ENCODE measurements at regions not wholly inside any gene's neighbourhood (a gene's known extent, or its start where the extent isn't known, plus 50 kb on each side); places are given as distances from the start of the nearest gene placed in this dataset.

DNA sequence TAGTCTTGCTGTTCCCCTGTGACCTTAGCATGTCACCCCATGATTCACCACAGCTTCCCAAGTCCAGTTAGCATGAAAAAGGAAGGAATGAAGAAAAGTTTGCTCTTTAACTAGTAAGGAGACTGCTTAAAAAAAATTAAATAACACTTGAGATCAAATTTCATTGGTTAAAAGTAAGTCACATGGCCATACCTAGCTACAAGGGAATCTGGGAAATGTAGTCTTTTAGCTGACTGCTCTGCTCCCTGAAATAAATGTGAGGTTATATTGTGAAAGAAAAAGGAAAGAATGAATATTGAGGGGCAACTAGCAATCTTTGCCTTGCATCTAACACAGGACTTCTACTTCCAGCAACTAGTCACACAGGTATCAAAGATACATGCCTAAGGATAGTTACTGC, 84.7 kb upstream of the LRRN1 start:
- Mint-ChIP-seq H3K4me1 (no peaks in the 10 kb centered on the region), H3K4me3 (no peak overlapping the region), H3K9me3 (peaks cover 3% of the 10 kb centered on the region), H3K36me3 (ENCODE audit: low read depth) (no peaks in the 10 kb centered on the region), H3K27me3 (ENCODE audit: low read depth) (no peaks in the 10 kb centered on the region), H3K27ac (ENCODE audit: unreplicated experiment) (no peak overlapping the region)
- no peak for DNase-seq (ENCODE audit: low read depth, low spot score)
- TF ChIP-seq, protein P1, sequence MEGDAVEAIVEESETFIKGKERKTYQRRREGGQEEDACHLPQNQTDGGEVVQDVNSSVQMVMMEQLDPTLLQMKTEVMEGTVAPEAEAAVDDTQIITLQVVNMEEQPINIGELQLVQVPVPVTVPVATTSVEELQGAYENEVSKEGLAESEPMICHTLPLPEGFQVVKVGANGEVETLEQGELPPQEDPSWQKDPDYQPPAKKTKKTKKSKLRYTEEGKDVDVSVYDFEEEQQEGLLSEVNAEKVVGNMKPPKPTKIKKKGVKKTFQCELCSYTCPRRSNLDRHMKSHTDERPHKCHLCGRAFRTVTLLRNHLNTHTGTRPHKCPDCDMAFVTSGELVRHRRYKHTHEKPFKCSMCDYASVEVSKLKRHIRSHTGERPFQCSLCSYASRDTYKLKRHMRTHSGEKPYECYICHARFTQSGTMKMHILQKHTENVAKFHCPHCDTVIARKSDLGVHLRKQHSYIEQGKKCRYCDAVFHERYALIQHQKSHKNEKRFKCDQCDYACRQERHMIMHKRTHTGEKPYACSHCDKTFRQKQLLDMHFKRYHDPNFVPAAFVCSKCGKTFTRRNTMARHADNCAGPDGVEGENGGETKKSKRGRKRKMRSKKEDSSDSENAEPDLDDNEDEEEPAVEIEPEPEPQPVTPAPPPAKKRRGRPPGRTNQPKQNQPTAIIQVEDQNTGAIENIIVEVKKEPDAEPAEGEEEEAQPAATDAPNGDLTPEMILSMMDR (conservative IDR thresholded peaks at IDR 0.05) = no peak

DNA sequence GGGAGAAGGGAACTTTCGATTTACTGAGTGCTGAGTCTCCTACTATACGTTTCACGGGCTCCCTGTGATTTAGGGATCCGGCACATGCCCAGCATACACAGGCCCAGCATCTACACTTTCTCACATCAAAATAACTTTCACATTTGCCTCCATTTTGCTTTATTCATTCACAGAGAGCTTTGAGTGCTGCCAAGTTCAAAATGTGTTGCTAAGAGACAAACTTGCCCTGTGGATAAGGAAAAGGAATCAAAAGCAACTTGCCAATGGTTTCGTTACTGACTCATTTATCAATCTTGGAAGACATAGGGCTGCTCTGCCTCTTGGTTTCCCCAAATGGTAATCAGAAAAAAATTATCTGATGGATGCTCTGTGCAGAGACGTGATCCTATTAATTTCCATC, 86.3 kb upstream of the LRRN1 start:
- Mint-ChIP-seq H3K27ac (ENCODE audit: unreplicated experiment) (no peak overlapping the region), H3K4me3 (no peak overlapping the region), H3K27me3 (ENCODE audit: low read depth) (no peaks in the 10 kb centered on the region), H3K4me1 (no peaks in the 10 kb centered on the region), H3K36me3 (ENCODE audit: low read depth) (no peaks in the 10 kb centered on the region), H3K9me3 (peaks cover 3% of the 10 kb centered on the region)
- no peak for DNase-seq (ENCODE audit: low read depth, low spot score)
- TF ChIP-seq, protein P1 (conservative IDR thresholded peaks at IDR 0.05) = no peak

DNA sequence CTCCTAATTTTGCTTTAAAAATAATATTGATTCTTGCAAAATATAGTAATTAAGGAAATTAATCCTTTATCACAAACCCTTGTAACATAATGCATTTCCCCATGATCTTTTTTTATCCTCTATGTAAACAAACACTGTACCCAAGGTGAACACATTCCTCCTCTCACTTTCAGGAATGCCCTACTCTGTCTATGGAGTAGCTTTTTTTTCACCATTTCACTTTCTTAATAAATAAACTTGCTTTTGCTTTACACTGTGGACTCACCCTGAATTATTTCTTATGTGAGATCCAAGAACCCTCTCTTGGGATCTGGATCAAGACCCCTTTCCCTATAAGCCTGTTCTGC, 90.5 kb upstream of the LRRN1 start:
- H3K4me3 Mint-ChIP-seq = no peak overlapping the region

DNA sequence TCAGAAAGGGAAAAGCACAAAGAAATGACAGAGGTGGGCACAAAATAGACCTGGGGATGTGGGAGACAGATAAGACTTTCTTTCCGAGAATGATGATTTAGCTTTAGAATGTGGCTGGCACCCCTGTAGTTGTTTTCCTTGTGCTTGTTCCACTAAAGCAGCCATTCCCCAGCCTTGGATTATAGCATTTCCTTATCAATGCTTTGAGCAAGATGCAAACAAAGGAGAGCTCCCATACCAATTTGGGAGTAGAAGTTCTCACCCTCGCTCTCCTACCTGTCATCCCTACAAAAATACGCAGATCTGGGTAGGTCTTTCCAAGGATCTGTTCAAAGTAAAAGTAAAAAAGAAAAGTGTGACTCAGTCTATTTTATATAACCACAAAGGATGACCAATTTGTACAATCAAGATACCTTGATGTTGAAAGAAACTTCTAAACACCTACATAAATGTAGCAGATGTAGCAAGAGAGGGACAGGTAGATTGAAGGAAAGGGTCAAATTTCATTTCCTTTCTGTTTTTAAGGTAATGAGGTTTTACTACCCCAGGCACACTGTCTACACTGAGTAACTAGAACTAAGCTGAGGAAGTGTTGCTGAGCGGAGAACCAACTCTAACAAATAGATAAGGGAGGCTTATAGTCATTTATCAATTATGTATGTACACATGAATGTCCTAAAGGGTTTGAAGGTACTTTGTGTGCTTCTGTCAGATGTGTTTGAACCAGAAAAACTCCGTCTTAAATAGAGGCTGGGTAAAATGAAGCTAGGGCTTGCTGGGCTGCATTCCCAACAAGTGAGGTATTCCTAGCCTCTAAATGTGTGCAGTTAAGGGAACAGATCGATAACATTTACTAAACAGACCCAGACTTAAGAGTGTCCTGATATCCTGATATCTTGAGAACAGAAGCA, 91.1 kb upstream of the LRRN1 start:
- H3K27ac Mint-ChIP-seq (ENCODE audit: unreplicated experiment) = no peak overlapping the region
- no peaks in the 10 kb centered on the region for H3K27me3 Mint-ChIP-seq (ENCODE audit: low read depth)
- H3K9me3 Mint-ChIP-seq = no peaks in the 10 kb centered on the region
- H3K36me3 Mint-ChIP-seq (ENCODE audit: low read depth) = no peaks in the 10 kb centered on the region
- TF ChIP-seq, protein P1 (conservative IDR thresholded peaks at IDR 0.05) = no peak
- no peak overlapping the region for H3K4me3 Mint-ChIP-seq
- no peak for DNase-seq (ENCODE audit: low read depth, low spot score)
- peaks cover 6% of the 10 kb centered on the region for H3K4me1 Mint-ChIP-seq

More for the DNA sequence above, 90.5 kb upstream of the LRRN1 start:
- TF ChIP-seq, protein P1 (conservative IDR thresholded peaks at IDR 0.05) = no peak
- Mint-ChIP-seq H3K36me3 (ENCODE audit: low read depth) (no peaks in the 10 kb centered on the region), H3K9me3 (no peaks in the 10 kb centered on the region), H3K4me1 (peaks cover 6% of the 10 kb centered on the region), H3K27me3 (ENCODE audit: low read depth) (no peaks in the 10 kb centered on the region), H3K27ac (ENCODE audit: unreplicated experiment) (no peak overlapping the region)
- DNase-seq (ENCODE audit: low read depth, low spot score) = no peak

DNA sequence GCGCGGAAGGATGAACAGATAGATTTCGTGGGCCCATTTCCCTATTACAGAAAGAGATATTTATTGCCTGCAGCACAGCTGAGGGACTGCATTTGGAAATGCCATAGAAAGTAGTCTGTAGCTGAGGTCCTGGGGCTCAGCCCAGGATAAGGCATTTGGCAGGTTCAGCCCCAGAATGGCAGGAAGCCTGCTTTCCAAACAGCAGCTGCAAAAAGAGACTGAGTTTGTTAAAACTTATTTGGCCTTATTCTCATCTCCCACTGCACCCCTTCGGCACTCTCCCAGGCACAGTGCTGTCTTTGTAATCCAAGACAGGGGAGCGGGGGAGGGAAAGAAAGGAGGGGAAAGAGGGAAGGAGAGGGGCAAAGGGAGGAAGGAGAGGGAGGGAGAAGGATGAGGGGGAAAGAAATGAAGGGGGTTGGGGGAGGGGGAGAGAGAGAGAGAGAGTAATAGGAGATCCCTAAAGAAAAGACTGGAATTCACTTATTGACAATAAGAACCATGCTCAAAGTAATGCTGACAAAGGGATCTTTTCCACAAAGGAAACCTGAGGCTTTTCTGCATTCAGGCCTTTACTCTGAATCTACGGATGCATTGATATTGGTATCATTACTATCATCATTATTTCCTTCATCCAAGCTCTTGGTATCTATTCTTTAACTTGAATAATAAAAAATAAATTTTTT, 94.0 kb upstream of the LRRN1 start:
- Mint-ChIP-seq H3K4me3 (no peak overlapping the region), H3K36me3 (ENCODE audit: low read depth) (no peaks in the 10 kb centered on the region), H3K27ac (ENCODE audit: unreplicated experiment) (no peak overlapping the region), H3K27me3 (ENCODE audit: low read depth) (no peaks in the 10 kb centered on the region), H3K9me3 (no peaks in the 10 kb centered on the region), H3K4me1 (peaks cover 6% of the 10 kb centered on the region)
- DNase-seq (ENCODE audit: low read depth, low spot score) = no peak
- TF ChIP-seq, protein P1 (conservative IDR thresholded peaks at IDR 0.05) = no peak
